ENCODE measurements at regions not wholly inside any gene's neighbourhood (a gene's known extent, or its start where the extent isn't known, plus 50 kb on each side); places are given as distances from the start of the nearest gene placed in this dataset.

DNA sequence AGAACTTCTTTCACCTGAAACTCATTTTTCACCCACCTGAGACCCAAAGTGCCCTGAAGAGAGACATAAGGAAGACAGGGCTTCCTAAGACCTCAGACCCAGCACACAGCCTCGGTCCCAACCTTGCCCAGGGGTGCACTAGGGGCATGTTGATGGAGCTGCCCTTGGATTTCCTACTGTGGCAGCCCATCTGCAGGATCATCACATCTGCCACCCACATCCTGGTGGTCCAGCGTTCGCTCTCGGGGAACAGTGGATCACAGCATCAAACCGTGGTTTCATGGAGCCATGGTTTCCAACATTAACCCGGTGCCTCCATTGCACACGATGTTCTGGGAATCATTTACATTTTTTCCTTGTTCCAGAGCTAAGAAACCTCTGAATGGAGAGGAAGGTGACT, 186.4 kb downstream of the TFCP2L1 start:
- RAD21 ChIA-PET (ENCODE audit: unreplicated experiment): no interaction called here
- Histone ChIP-seq H3K9me3 (replicated peaks; ENCODE audit: control insufficient read depth, insufficient read depth, low read length) (no peaks in the 10 kb centered on the region), H3K79me2 (ENCODE audit: control insufficient read depth, insufficient read depth, low read length) (no peaks in the 10 kb centered on the region), H3K27ac (ENCODE audit: control insufficient read depth, insufficient read depth) (no peak overlapping the region), H3K4me2 (ENCODE audit: control insufficient read depth, insufficient read depth) (no peak overlapping the region), H3K9ac (ENCODE audit: control insufficient read depth, insufficient read depth, low read length) (no peak overlapping the region), H4K20me1 (ENCODE audit: control insufficient read depth, insufficient read depth) (peaks cover 1% of the 10 kb centered on the region; the same call in 1 of the 2 replicates), H2AFZ (ENCODE audit: control insufficient read depth, low read depth, low read length) (no peak overlapping the region), H3K4me3 (no peak overlapping the region), H3K4me1 (ENCODE audit: control insufficient read depth, insufficient read depth, low read length) (no peaks in the 10 kb centered on the region), H3K27me3 (replicated peaks in 1 of 2; ENCODE audit: control insufficient read depth in 2 of 2, insufficient read depth in 2 of 2, low read length in 1 of 2) (peaks cover 2 to 5% of the 10 kb centered on the region in 2 experiments; a peak in 3 of 4 replicates), H3K36me3 (ENCODE audit: control insufficient read depth in 2 of 2, insufficient read depth in 2 of 2, low read length in 1 of 2) (no peaks in the 10 kb centered on the region)
- BruUV-seq (replicated peaks): no TSS peak
- SMC1A ChIA-PET (ENCODE audit: uncharacterized antibody, unreplicated experiment): no interaction called here
- ATAC-seq: no peak
- intact Hi-C loops (cut with micrococcal nuclease; ENCODE audit: unreplicated experiment) (no loop called here), in situ Hi-C loops (cut with MboI) (loop anchor here (25.0 kb wide), 1 partner anchor 614 kb away; no protein-coding TSS in a partner anchor)
- no peak for FAIRE-seq
- CTCF ChIA-PET: interaction anchor here (1.6 to 5.0 kb wide), 3 partner anchors 13 to 257 kb away, joined by 4 to 28 read pairs (median 9); no protein-coding TSS in a partner anchor
- no peak for DNase-seq (ENCODE audit: low read depth, low spot score)
- TF ChIP-seq ATF2 (IDR thresholded peaks at IDR 0.05; ENCODE audit: low read length) (no peak), STAT1 (conservative IDR thresholded peaks at IDR 0.05) (no peak), BCL11A (IDR thresholded peaks at IDR 0.05; ENCODE audit: low read depth, low read length) (no peak), KAT2A (conservative IDR thresholded peaks at IDR 0.05; ENCODE audit: control insufficient read depth, low read depth, low read length) (no peak), TAF1 (IDR thresholded peaks at IDR 0.05; ENCODE audit: borderline replicate concordance, low read depth, low read length) (no peak), NFYB (IDR thresholded peaks at IDR 0.05; ENCODE audit: insufficient read depth, low read depth, low read length) (no peak), CBX3 (IDR thresholded peaks at IDR 0.05; ENCODE audit: borderline replicate concordance, low read depth) (no peak), NFXL1 (IDR thresholded peaks at IDR 0.05; ENCODE audit: borderline replicate concordance) (no peak), KLF5 (IDR thresholded peaks at IDR 0.05; ENCODE audit: partially characterized antibody) (no peak), RAD51 (IDR thresholded peaks at IDR 0.05) (no peak), NFIC (IDR thresholded peaks at IDR 0.05; ENCODE audit: low read depth, low read length) (no peak), SREBF2 (IDR thresholded peaks at IDR 0.05; ENCODE audit: low read length) (no peak), TBL1XR1 (IDR thresholded peaks at IDR 0.05; ENCODE audit: low read depth, low read length) (no peak), ZNF217 (IDR thresholded peaks at IDR 0.05) (no peak), PAX5 (IDR thresholded peaks at IDR 0.05; ENCODE audit: borderline replicate concordance, low read depth, low read length) (no peak), CREB1 (IDR thresholded peaks at IDR 0.05; ENCODE audit: low read depth) (no peak), NRF1 (conservative IDR thresholded peaks at IDR 0.05; ENCODE audit: low read depth, low read length) (no peak), E2F8 (IDR thresholded peaks at IDR 0.05; ENCODE audit: low read depth, partially characterized antibody) (no peak)
- 38% methylated on average over 7 of the region's 7 CpGs for WGBS (ENCODE audit: insufficient coverage, insufficient replicate concordance, low lambda C conversion rate, missing lambda C conversion rate)
- POLR2A ChIA-PET: no interaction called here
